ENCODE measurements at regions not wholly inside any gene's neighbourhood (a gene's known extent, or its start where the extent isn't known, plus 50 kb on each side); places are given as distances from the start of the nearest gene placed in this dataset.

DNA sequence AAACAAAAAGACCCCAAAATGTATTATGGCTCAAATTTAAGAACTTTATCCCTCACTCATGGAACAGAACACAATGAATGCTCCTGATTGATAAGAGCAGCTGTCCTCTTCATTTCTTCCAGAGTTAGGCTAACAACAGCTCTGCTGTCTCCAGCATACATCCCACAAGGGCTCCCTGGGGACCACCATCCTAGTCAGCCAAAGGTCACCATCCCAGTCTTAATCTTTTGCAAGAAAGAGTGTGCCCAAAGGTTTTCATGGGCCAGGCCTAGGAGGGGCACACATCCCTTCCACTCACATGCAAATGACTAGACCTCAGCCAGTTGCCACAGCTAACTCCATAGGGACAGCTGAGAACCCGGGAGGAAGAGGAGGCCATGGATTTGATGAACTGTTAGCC lies 555.3 kb downstream of the BUD13 start:
- Histone ChIP-seq H3K4me3 (ENCODE audit: low read depth in 2 of 2, low read length in 2 of 2) (no peak overlapping the region), H3K27me3 (ENCODE audit: control insufficient read depth, insufficient read depth, low read length) (0 out of 2 replicates have a peak, but pooled peaks cover 3% of the 10 kb centered on the region), H3K36me3 (ENCODE audit: control insufficient read depth, insufficient read depth, low read length) (no peaks in the 10 kb centered on the region), H3K27ac (ENCODE audit: low read length) (no peak overlapping the region), H3K9me3 (ENCODE audit: control insufficient read depth, insufficient read depth, low read depth, low read length) (no peaks in the 10 kb centered on the region), H3K4me1 (ENCODE audit: control insufficient read depth, insufficient read depth, low read length) (no peaks in the 10 kb centered on the region)
- intact Hi-C loops (cut with micrococcal nuclease; ENCODE audit: unreplicated experiment) = no loop called here
- BruUV-seq (replicated peaks) = no TSS peak
- ChIA-PET POLR2A (no interaction called here), CTCF (no interaction called here)
- in situ Hi-C loops (cut with HindIII; ENCODE audit: low pct_unique_long_range_greater_than_20kb, low sequenced_read_pairs) = no loop called here
- no peak for ATAC-seq
- TF ChIP-seq POLR2AphosphoS5 (IDR thresholded peaks at IDR 0.05; ENCODE audit: low read depth, low read length) (no peak), SIN3A (IDR thresholded peaks at IDR 0.05; ENCODE audit: borderline replicate concordance, insufficient read depth, low read depth, low read length) (no peak), TCF7L2 (IDR thresholded peaks at IDR 0.05; ENCODE audit: low read depth, low read length) (no peak)
- TF ChIP-seq, protein P1, sequence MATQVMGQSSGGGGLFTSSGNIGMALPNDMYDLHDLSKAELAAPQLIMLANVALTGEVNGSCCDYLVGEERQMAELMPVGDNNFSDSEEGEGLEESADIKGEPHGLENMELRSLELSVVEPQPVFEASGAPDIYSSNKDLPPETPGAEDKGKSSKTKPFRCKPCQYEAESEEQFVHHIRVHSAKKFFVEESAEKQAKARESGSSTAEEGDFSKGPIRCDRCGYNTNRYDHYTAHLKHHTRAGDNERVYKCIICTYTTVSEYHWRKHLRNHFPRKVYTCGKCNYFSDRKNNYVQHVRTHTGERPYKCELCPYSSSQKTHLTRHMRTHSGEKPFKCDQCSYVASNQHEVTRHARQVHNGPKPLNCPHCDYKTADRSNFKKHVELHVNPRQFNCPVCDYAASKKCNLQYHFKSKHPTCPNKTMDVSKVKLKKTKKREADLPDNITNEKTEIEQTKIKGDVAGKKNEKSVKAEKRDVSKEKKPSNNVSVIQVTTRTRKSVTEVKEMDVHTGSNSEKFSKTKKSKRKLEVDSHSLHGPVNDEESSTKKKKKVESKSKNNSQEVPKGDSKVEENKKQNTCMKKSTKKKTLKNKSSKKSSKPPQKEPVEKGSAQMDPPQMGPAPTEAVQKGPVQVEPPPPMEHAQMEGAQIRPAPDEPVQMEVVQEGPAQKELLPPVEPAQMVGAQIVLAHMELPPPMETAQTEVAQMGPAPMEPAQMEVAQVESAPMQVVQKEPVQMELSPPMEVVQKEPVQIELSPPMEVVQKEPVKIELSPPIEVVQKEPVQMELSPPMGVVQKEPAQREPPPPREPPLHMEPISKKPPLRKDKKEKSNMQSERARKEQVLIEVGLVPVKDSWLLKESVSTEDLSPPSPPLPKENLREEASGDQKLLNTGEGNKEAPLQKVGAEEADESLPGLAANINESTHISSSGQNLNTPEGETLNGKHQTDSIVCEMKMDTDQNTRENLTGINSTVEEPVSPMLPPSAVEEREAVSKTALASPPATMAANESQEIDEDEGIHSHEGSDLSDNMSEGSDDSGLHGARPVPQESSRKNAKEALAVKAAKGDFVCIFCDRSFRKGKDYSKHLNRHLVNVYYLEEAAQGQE (IDR thresholded peaks at IDR 0.05; ENCODE audit: insufficient read depth in 1 of 2, low read depth in 2 of 2, low read length in 1 of 2) = no peak
- TF ChIP-seq, protein P2, sequence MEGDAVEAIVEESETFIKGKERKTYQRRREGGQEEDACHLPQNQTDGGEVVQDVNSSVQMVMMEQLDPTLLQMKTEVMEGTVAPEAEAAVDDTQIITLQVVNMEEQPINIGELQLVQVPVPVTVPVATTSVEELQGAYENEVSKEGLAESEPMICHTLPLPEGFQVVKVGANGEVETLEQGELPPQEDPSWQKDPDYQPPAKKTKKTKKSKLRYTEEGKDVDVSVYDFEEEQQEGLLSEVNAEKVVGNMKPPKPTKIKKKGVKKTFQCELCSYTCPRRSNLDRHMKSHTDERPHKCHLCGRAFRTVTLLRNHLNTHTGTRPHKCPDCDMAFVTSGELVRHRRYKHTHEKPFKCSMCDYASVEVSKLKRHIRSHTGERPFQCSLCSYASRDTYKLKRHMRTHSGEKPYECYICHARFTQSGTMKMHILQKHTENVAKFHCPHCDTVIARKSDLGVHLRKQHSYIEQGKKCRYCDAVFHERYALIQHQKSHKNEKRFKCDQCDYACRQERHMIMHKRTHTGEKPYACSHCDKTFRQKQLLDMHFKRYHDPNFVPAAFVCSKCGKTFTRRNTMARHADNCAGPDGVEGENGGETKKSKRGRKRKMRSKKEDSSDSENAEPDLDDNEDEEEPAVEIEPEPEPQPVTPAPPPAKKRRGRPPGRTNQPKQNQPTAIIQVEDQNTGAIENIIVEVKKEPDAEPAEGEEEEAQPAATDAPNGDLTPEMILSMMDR (IDR thresholded peaks at IDR 0.05) = no peak
- no peak for DNase-seq (ENCODE audit: low read depth, low spot score)

DNA sequence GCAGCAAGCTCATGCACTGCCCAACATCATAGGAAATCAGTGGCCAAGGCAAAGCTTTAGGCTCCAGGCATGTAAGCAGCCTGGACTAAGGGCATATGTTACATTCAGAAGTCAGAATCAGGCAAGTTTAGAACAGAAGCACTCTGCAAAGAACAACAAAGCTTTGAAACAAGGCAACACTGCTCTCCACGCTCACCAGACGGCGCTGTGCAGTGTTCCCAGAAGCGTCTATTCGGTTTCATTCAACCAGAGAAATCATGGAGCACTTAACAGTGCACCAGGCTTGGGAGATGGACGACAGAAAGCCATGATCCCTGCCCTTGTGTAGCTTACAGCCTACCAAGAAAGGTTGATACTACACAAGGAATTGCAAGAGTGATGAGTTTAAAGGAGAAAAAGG lies 555.8 kb downstream of the BUD13 start:
- in situ Hi-C loops (cut with HindIII; ENCODE audit: low pct_unique_long_range_greater_than_20kb, low sequenced_read_pairs) = no loop called here
- CTCF ChIA-PET = no interaction called here
- H3K36me3 ChIP-seq (ENCODE audit: control insufficient read depth, insufficient read depth, low read length) = no peaks in the 10 kb centered on the region
- POLR2A ChIA-PET = no interaction called here
- no peak overlapping the region for H3K4me3 ChIP-seq (ENCODE audit: low read depth in 2 of 2, low read length in 2 of 2)
- ATAC-seq = no peak
- H3K9me3 ChIP-seq (ENCODE audit: control insufficient read depth, insufficient read depth, low read depth, low read length) = no peaks in the 10 kb centered on the region
- H3K27me3 ChIP-seq (ENCODE audit: control insufficient read depth, insufficient read depth, low read length) = 0 out of 2 replicates have a peak, but pooled peaks cover 3% of the 10 kb centered on the region
- DNase-seq (ENCODE audit: low read depth, low spot score) = no peak
- H3K4me1 ChIP-seq (ENCODE audit: control insufficient read depth, insufficient read depth, low read length) = no peaks in the 10 kb centered on the region
- TF ChIP-seq, protein P2 (IDR thresholded peaks at IDR 0.05) = peak; percentile 43
- TF ChIP-seq, protein P1 (IDR thresholded peaks at IDR 0.05; ENCODE audit: insufficient read depth in 1 of 2, low read depth in 2 of 2, low read length in 1 of 2) = no peak
- TF ChIP-seq TCF7L2 (IDR thresholded peaks at IDR 0.05; ENCODE audit: low read depth, low read length) (no peak), POLR2AphosphoS5 (IDR thresholded peaks at IDR 0.05; ENCODE audit: low read depth, low read length) (no peak)
- no peak overlapping the region for H3K27ac ChIP-seq (ENCODE audit: low read length)
- BruUV-seq (replicated peaks) = no TSS peak
- intact Hi-C loops (cut with micrococcal nuclease; ENCODE audit: unreplicated experiment) = no loop called here
